ENCODE measurements at regions not wholly inside any gene's neighbourhood (a gene's known extent, or its start where the extent isn't known, plus 50 kb on each side); places are given as distances from the start of the nearest gene placed in this dataset.

DNA sequence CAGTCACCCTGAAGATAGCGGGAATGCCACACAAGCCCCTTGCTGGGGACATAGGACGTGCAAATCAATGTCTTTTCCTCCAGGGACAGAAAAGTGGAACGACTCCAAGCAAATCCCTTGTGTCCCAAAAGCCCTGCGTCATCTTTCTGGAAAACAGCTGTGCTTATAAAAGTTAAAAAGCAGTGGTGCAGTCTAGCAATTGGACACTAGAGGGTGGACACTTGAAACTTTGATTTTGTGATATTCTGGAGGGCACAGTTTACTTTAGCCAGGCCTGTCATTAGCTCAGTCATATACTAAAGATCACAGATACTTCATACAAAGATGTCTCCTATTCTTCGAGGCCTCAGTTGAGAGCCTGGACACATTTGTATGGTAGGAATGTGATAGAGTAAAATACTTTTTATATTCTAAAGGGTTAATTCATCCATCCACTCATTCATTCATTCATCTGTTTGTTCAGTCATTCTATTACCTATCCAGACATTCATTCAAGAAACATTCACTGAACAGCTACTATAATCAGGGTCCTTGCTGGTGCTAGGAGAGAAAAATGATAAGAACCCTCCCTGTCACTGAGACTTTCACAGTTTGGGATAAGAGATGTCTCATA, 63.8 kb upstream of the ANKRD34C start:
- Histone ChIP-seq H3K4me1 (no peaks in the 10 kb centered on the region), H3K27me3 (ENCODE audit: insufficient read depth in 3 of 3, low read length in 2 of 3) (peaks cover 0 to 3% (median 0%) of the 10 kb centered on the region in 3 donors), H3K9me3 (peaks cover 4% of the 10 kb centered on the region), H3K36me3 (ENCODE audit: insufficient read depth in 1 of 2, low read depth in 1 of 2) (no peaks in the 10 kb centered on the region), H3K4me3 (no peak overlapping the region), H3K27ac (no peak overlapping the region)
- DNase-seq (no peak), ATAC-seq (no peak)
- TF ChIP-seq, protein P1, sequence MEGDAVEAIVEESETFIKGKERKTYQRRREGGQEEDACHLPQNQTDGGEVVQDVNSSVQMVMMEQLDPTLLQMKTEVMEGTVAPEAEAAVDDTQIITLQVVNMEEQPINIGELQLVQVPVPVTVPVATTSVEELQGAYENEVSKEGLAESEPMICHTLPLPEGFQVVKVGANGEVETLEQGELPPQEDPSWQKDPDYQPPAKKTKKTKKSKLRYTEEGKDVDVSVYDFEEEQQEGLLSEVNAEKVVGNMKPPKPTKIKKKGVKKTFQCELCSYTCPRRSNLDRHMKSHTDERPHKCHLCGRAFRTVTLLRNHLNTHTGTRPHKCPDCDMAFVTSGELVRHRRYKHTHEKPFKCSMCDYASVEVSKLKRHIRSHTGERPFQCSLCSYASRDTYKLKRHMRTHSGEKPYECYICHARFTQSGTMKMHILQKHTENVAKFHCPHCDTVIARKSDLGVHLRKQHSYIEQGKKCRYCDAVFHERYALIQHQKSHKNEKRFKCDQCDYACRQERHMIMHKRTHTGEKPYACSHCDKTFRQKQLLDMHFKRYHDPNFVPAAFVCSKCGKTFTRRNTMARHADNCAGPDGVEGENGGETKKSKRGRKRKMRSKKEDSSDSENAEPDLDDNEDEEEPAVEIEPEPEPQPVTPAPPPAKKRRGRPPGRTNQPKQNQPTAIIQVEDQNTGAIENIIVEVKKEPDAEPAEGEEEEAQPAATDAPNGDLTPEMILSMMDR (IDR thresholded peaks at IDR 0.05), result peak; percentile 26
- WGBS, 3 donors, result 39 to 43% (median 42%) methylated on average over 5 of the region's 5 CpGs
- intact Hi-C loops (cut with DNase I), result no loop called here

DNA sequence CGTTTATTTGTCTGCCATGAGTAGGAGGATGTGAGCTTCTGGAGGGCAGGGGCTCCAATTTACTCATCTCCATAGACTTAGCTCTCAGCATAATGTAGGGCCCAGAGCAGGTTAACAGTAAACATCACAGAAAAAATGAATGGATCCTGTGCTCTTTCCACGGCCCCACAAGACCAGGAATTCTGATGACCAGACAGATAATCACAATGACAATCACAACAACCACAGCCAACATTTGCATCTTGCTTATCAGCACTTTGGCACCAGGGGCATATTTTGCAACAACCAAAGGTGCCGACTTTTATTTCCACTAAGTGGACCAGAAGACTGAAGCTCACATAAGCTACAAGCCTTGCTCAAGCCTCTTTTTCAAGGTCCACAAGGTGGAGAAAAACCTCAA, 68.9 kb upstream of the ANKRD34C start:
- H3K4me1 ChIP-seq, result no peaks in the 10 kb centered on the region
- intact Hi-C loops (cut with DNase I), result no loop called here
- H3K27ac ChIP-seq, result no peak overlapping the region
- H3K4me3 ChIP-seq, result no peak overlapping the region
- no peak for ATAC-seq
- WGBS, 3 donors, result 54 to 66% (median 55%) methylated on average over 3 of the region's 3 CpGs
- no peak for DNase-seq
- TF ChIP-seq, protein P1 (IDR thresholded peaks at IDR 0.05), result no peak
- peaks cover 0 to 41% (median 2%) of the 10 kb centered on the region in 3 donors for H3K27me3 ChIP-seq (ENCODE audit: insufficient read depth in 3 of 3, low read length in 2 of 3)
- H3K36me3 ChIP-seq (ENCODE audit: insufficient read depth in 1 of 2, low read depth in 1 of 2), result no peaks in the 10 kb centered on the region
- peaks cover 4% of the 10 kb centered on the region for H3K9me3 ChIP-seq

- Histone ChIP-seq H3K27me3 (ENCODE audit: insufficient read depth in 3 of 3, low read length in 2 of 3) (peaks cover 0 to 45% (median 2%) of the 10 kb centered on the region in 3 donors), H3K9me3 (peaks cover 4% of the 10 kb centered on the region), H3K27ac (no peak overlapping the region), H3K36me3 (ENCODE audit: insufficient read depth in 1 of 2, low read depth in 1 of 2) (no peaks in the 10 kb centered on the region), H3K4me3 (no peak overlapping the region), H3K4me1 (no peaks in the 10 kb centered on the region)
- no peak for DNase-seq
- intact Hi-C loops (cut with DNase I), result no loop called here
- WGBS, 3 donors, result 58 to 69% (median 63%) methylated on average over 11 of the region's 11 CpGs
- TF ChIP-seq, protein P1 (IDR thresholded peaks at IDR 0.05), result no peak
- no peak for ATAC-seq
Observed at GRCh38 chr15:79212589-79213157, 69.8 kb upstream of the ANKRD34C start.

- DNase-seq, result no peak
- Histone ChIP-seq H3K4me1 (no peaks in the 10 kb centered on the region), H3K9me3 (no peaks in the 10 kb centered on the region), H3K27ac (no peak overlapping the region), H3K36me3 (ENCODE audit: insufficient read depth in 1 of 2, low read depth in 1 of 2) (no peaks in the 10 kb centered on the region), H3K27me3 (ENCODE audit: insufficient read depth in 3 of 3, low read length in 2 of 3) (peaks cover 0 to 51% (median 2%) of the 10 kb centered on the region in 3 donors), H3K4me3 (no peak overlapping the region)
- no peak for ATAC-seq
- TF ChIP-seq, protein P1 (IDR thresholded peaks at IDR 0.05), result no peak
- WGBS, 3 donors, result 89 to 94% (median 90%) methylated on average over 1 of the region's 1 CpG
- intact Hi-C loops (cut with DNase I), result no loop called here
Observed at GRCh38 chr15:79211481-79211880, 71.0 kb upstream of the ANKRD34C start.

Measured in psoas muscle (tissue), 7 donors.